Glutamatergic neuron (in vitro differentiated cells): ENCODE measurements at regions not wholly inside any gene's neighbourhood (a gene's known extent, or its start where the extent isn't known, plus 50 kb on each side); places are given as distances from the start of the nearest gene placed in this dataset.

ENCODE experiments used
- DNase-seq: peaks from one replicate; pipeline ENCODE4 v3.0.0; 2022
- H3K27ac Mint-ChIP-seq: one replicate; pipeline ENCODE4 v1.8.0; 2020; ENCODE audit warnings: mild to moderate bottlenecking, mixed read lengths, inconsistent platforms; ENCODE audit not compliant: unreplicated experiment
- H3K27me3 Mint-ChIP-seq: one replicate; pipeline ENCODE4 v1.8.0; 2020; ENCODE audit warnings: mild to moderate bottlenecking, moderate library complexity, mixed read lengths, inconsistent platforms; ENCODE audit not compliant: unreplicated experiment
- H3K36me3 Mint-ChIP-seq: one replicate; pipeline ENCODE4 v1.8.0; 2020; ENCODE audit warnings: mild to moderate bottlenecking, mixed read lengths, inconsistent platforms; ENCODE audit not compliant: unreplicated experiment
- H3K4me1 Mint-ChIP-seq: one replicate; pipeline ENCODE4 v1.8.0; 2020; ENCODE audit warnings: mild to moderate bottlenecking, low read depth, mixed read lengths, inconsistent platforms; ENCODE audit not compliant: unreplicated experiment
- H3K4me3 Mint-ChIP-seq: one replicate; pipeline ENCODE4 v1.8.0; 2020; ENCODE audit warnings: mild to moderate bottlenecking, mixed read lengths, inconsistent platforms; ENCODE audit not compliant: unreplicated experiment
- H3K9me3 Mint-ChIP-seq: one replicate; pipeline ENCODE4 v1.8.0; 2020; ENCODE audit warnings: mild to moderate bottlenecking, moderate library complexity, mixed read lengths, inconsistent platforms; ENCODE audit not compliant: unreplicated experiment
- TF ChIP-seq, protein P1 (sequence below): fragments of 200-600 bp; sonication (generic); IDR thresholded peaks from one replicate; pipeline ENCODE4 v1.5.0; 2021; ENCODE audit not compliant: partially characterized antibody, unreplicated experiment

DNA sequence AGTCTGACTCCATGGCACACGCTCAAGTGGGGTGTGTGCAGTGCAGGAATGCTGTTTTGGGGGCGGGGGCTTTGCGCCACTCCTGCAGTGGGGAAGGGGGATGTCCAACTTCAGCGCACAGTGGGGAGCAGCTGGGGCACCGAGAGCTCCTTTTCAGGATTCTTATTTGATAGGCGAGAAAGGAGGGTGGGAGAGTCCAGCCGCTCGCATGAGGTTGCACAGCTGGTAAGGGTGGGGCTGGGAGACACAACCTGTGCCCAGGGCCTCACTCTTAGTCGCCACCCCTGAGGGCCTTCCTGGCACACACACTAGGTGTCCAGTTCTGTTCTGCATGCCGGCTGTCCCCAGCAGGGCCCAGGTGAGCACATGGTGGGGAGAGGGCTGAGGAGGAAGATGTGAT is 190.8 kb downstream of the UQCRFS1 start:
- no peak for DNase-seq

GRCh38 chr19:29021232-29021916 is 191.6 kb downstream of the UQCRFS1 start:
- peaks cover 14% of the 10 kb centered on the region for H3K27me3 Mint-ChIP-seq
- peaks cover 2% of the 10 kb centered on the region for H3K9me3 Mint-ChIP-seq
- no peaks in the 10 kb centered on the region for H3K4me1 Mint-ChIP-seq
- H3K27ac Mint-ChIP-seq = no peak overlapping the region
- no peak for DNase-seq
- H3K36me3 Mint-ChIP-seq = no peaks in the 10 kb centered on the region
- no peak overlapping the region for H3K4me3 Mint-ChIP-seq
- TF ChIP-seq, protein P1, sequence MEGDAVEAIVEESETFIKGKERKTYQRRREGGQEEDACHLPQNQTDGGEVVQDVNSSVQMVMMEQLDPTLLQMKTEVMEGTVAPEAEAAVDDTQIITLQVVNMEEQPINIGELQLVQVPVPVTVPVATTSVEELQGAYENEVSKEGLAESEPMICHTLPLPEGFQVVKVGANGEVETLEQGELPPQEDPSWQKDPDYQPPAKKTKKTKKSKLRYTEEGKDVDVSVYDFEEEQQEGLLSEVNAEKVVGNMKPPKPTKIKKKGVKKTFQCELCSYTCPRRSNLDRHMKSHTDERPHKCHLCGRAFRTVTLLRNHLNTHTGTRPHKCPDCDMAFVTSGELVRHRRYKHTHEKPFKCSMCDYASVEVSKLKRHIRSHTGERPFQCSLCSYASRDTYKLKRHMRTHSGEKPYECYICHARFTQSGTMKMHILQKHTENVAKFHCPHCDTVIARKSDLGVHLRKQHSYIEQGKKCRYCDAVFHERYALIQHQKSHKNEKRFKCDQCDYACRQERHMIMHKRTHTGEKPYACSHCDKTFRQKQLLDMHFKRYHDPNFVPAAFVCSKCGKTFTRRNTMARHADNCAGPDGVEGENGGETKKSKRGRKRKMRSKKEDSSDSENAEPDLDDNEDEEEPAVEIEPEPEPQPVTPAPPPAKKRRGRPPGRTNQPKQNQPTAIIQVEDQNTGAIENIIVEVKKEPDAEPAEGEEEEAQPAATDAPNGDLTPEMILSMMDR = no peak

More for the DNA sequence above, 190.8 kb downstream of the UQCRFS1 start:
- Mint-ChIP-seq H3K9me3 (peaks cover under 1% of the 10 kb centered on the region), H3K27ac (no peak overlapping the region), H3K4me1 (no peaks in the 10 kb centered on the region), H3K4me3 (no peak overlapping the region), H3K27me3 (peaks cover 9% of the 10 kb centered on the region), H3K36me3 (no peaks in the 10 kb centered on the region)
- TF ChIP-seq, protein P1 = no peak

DNA sequence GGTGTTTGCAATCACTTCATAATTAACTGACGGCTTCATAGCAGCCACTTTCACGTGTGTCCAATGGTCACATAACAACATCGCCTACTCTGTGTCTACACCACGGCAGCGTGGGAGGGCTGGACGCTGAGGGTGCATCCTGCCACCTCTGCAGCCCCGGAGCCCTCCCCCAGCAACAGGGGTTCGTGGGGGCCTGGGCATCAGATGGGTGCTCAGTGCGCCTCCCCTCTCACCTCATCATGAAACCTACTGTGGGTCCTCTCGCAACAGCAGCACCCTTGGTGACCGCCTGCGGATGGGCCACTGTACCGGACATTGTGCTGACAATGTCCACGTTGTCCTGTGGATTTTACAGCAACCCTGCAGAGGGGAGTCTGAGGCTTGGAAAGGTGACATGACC is 193.5 kb downstream of the UQCRFS1 start:
- DNase-seq = no peak
- H3K4me3 Mint-ChIP-seq = no peak overlapping the region
- H3K27ac Mint-ChIP-seq = no peak overlapping the region
- H3K9me3 Mint-ChIP-seq = peaks cover 2% of the 10 kb centered on the region
- H3K27me3 Mint-ChIP-seq = peaks cover 16% of the 10 kb centered on the region
- no peaks in the 10 kb centered on the region for H3K4me1 Mint-ChIP-seq
- H3K36me3 Mint-ChIP-seq = no peaks in the 10 kb centered on the region
- TF ChIP-seq, protein P1 = no peak

DNA sequence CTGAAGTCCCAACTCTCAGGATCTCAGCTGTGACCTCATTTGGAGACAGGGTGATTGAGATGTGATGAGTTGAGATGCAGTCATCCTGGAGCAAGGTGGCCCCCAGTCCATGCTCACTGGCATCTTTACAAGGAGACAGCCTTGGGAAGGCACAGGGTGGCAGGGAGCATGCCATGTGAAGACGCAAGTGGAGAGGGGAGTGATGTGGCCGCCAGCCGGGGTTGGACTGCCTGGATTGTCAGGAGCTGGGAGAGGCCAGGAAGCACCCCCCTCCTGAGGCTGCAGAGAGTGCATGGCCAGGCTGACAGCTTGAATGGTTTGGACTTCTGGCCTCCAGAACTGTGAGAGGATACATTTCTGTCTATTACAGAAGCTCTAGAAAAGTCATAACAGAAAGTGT is 194.4 kb downstream of the UQCRFS1 start:
- H3K9me3 Mint-ChIP-seq = peaks cover 2% of the 10 kb centered on the region
- no peaks in the 10 kb centered on the region for H3K4me1 Mint-ChIP-seq
- no peak overlapping the region for H3K4me3 Mint-ChIP-seq
- no peaks in the 10 kb centered on the region for H3K36me3 Mint-ChIP-seq
- TF ChIP-seq, protein P1 = no peak
- no peak for DNase-seq
- no peak overlapping the region for H3K27ac Mint-ChIP-seq
- H3K27me3 Mint-ChIP-seq = peaks cover 16% of the 10 kb centered on the region

DNA sequence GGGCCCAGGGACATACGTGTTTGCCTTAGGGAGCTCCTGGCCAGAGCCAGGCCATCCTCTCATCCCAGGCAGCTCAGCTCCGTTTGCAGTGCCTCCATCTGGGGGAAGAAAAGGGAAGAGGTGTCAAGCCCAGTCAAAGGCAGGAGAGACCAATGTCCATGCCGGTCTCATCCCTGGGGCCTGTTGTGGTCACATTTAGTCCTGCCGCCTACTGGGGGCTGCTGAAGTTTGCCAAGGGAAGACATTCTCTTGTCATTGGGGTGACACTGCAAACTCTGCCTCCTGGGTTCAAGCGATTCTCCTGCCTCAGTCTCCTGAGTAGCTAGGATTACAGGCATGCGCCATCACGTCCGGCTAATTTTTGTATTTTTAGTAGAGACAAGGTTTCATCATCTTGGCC is 195.2 kb downstream of the UQCRFS1 start:
- Mint-ChIP-seq H3K27me3 (peaks cover 16% of the 10 kb centered on the region), H3K4me3 (no peak overlapping the region), H3K4me1 (no peaks in the 10 kb centered on the region), H3K27ac (no peak overlapping the region), H3K9me3 (peaks cover 2% of the 10 kb centered on the region), H3K36me3 (no peaks in the 10 kb centered on the region)
- TF ChIP-seq, protein P1 = no peak
- DNase-seq = no peak
